A549 (cell line): ENCODE measurements at regions not wholly inside any gene's neighbourhood (a gene's known extent, or its start where the extent isn't known, plus 50 kb on each side); places are given as distances from the start of the nearest gene placed in this dataset.

ENCODE experiments used
- CEBPB ChIP-seq, 2 experiments: fragments of >200 bp in 1 of 2; sonication (Bioruptor Twin) in 1 of 2; formaldehyde crosslinking in 1 of 2; IDR thresholded peaks; 2 replicates each; pipeline ENCODE4 v1.6.1; 2012 to 2016
- CHD2 ChIP-seq: fragments of 150-350 bp; IDR thresholded peaks from 2 replicates; pipeline ENCODE4 v1.6.1; 2014; ENCODE audit warnings: low read length; ENCODE audit not compliant: partially characterized antibody
- EP300 ChIP-seq, 2 experiments: fragments of >200 bp; sonication (Bioruptor Twin); formaldehyde crosslinking; IDR thresholded peaks; 2 replicates in 1 of 2; 3 replicates in 1 of 2; pipeline ENCODE4 v1.6.1; 2016 to 2017
- ESRRA ChIP-seq: fragments of 150-350 bp; IDR thresholded peaks from 2 replicates; pipeline ENCODE4 v1.6.1; 2014; ENCODE audit warnings: mild to moderate bottlenecking, low read length, borderline replicate concordance
- HDAC2 ChIP-seq: fragments of 200-600 bp; sonication (generic); IDR thresholded peaks from 2 replicates; pipeline ENCODE4 v1.6.1; 2016
- MAZ ChIP-seq: fragments of 150-350 bp; IDR thresholded peaks from 2 replicates; pipeline ENCODE4 v1.6.1; 2014; ENCODE audit warnings: antibody characterized with exemption, low read depth, low read length, borderline replicate concordance
- POLR2A ChIP-seq: IDR thresholded peaks from 2 replicates; pipeline ENCODE4 v1.6.1; 2012; ENCODE audit warnings: mild to moderate bottlenecking, low read length
- RAD21 ChIP-seq, 2 experiments: fragments of >200 bp in 1 of 2; sonication (Bioruptor Twin) in 1 of 2; formaldehyde crosslinking in 1 of 2; IDR thresholded peaks in 1 of 2; conservative IDR thresholded peaks in 1 of 2; 2 replicates in 1 of 2; 3 replicates in 1 of 2; pipeline ENCODE4 v1.6.1; 2012 to 2018; ENCODE audit warnings: inconsistent platforms in 1 of 2
- ZNF302 ChIP-seq: fragments of 250-450 bp; sonication (Bioruptor Pico); IDR thresholded peaks from 2 replicates; pipeline ENCODE4 v1.9.0; 2021; ENCODE audit warnings: inconsistent platforms, mild to moderate bottlenecking, moderate library complexity
- TF ChIP-seq, protein P1 (sequence below): fragments of >200 bp; sonication (Bioruptor Twin); formaldehyde crosslinking; IDR thresholded peaks from 3 replicates; pipeline ENCODE4 v1.5.1; 2016
- TF ChIP-seq, protein P2 (sequence below): fragments of 150-350 bp; IDR thresholded peaks from 2 replicates; pipeline ENCODE4 v1.6.1; 2014; ENCODE audit warnings: low read depth, mild to moderate bottlenecking, low read length
- TF ChIP-seq, protein P3 (sequence below): fragments of 200-600 bp; sonication (generic); IDR thresholded peaks from 2 replicates; pipeline ENCODE4 v1.6.1; 2016; ENCODE audit warnings: antibody characterized with exemption, mild to moderate bottlenecking, moderate library complexity

DNA sequence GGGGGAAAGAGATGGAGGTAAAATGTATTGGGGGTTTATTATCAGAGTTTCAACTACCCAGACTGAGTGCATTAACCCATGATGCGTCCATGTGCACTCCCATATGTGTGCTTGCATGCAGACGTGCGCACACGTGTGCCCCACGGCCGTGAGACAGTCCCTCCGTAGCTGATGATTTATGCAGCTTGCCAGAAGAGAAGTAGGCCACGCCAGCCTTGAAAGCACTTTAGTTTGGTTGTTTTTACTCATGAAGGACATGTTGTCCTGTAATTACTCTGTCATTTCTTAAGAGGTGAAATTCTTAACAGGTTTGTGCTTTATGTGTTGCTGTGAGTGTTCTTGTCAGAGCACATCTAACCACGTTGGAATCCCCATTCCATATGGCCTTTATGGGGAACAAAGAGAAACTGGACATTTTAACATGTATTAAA lies 467.8 kb downstream of the LMO4 start:
- TF ChIP-seq, protein P1, sequence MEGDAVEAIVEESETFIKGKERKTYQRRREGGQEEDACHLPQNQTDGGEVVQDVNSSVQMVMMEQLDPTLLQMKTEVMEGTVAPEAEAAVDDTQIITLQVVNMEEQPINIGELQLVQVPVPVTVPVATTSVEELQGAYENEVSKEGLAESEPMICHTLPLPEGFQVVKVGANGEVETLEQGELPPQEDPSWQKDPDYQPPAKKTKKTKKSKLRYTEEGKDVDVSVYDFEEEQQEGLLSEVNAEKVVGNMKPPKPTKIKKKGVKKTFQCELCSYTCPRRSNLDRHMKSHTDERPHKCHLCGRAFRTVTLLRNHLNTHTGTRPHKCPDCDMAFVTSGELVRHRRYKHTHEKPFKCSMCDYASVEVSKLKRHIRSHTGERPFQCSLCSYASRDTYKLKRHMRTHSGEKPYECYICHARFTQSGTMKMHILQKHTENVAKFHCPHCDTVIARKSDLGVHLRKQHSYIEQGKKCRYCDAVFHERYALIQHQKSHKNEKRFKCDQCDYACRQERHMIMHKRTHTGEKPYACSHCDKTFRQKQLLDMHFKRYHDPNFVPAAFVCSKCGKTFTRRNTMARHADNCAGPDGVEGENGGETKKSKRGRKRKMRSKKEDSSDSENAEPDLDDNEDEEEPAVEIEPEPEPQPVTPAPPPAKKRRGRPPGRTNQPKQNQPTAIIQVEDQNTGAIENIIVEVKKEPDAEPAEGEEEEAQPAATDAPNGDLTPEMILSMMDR = no peak
- TF ChIP-seq RAD21 (conservative IDR thresholded peaks at IDR 0.05 in 1 of 2, IDR thresholded peaks at IDR 0.05 in 1 of 2) (no peak), CHD2 (no peak), ESRRA (no peak), POLR2A (no peak), ZNF302 (no peak), CEBPB (IDR thresholded peaks at IDR 0.05) (no peak), HDAC2 (no peak), EP300 (IDR thresholded peaks at IDR 0.05) (no peak), MAZ (no peak)
- TF ChIP-seq, protein P2, sequence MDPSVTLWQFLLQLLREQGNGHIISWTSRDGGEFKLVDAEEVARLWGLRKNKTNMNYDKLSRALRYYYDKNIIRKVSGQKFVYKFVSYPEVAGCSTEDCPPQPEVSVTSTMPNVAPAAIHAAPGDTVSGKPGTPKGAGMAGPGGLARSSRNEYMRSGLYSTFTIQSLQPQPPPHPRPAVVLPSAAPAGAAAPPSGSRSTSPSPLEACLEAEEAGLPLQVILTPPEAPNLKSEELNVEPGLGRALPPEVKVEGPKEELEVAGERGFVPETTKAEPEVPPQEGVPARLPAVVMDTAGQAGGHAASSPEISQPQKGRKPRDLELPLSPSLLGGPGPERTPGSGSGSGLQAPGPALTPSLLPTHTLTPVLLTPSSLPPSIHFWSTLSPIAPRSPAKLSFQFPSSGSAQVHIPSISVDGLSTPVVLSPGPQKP = no peak
- TF ChIP-seq, protein P3, sequence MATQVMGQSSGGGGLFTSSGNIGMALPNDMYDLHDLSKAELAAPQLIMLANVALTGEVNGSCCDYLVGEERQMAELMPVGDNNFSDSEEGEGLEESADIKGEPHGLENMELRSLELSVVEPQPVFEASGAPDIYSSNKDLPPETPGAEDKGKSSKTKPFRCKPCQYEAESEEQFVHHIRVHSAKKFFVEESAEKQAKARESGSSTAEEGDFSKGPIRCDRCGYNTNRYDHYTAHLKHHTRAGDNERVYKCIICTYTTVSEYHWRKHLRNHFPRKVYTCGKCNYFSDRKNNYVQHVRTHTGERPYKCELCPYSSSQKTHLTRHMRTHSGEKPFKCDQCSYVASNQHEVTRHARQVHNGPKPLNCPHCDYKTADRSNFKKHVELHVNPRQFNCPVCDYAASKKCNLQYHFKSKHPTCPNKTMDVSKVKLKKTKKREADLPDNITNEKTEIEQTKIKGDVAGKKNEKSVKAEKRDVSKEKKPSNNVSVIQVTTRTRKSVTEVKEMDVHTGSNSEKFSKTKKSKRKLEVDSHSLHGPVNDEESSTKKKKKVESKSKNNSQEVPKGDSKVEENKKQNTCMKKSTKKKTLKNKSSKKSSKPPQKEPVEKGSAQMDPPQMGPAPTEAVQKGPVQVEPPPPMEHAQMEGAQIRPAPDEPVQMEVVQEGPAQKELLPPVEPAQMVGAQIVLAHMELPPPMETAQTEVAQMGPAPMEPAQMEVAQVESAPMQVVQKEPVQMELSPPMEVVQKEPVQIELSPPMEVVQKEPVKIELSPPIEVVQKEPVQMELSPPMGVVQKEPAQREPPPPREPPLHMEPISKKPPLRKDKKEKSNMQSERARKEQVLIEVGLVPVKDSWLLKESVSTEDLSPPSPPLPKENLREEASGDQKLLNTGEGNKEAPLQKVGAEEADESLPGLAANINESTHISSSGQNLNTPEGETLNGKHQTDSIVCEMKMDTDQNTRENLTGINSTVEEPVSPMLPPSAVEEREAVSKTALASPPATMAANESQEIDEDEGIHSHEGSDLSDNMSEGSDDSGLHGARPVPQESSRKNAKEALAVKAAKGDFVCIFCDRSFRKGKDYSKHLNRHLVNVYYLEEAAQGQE = no peak
